ENCODE measurements at regions not wholly inside any gene's neighbourhood (a gene's known extent, or its start where the extent isn't known, plus 50 kb on each side); places are given as distances from the start of the nearest gene placed in this dataset.

GRCh38 chr3:22170370-22170769 is 419.4 kb upstream of the ZNF385D start:
- no TSS peak for BruUV-seq (replicated peaks)
- Histone ChIP-seq H3K9me3 (ENCODE audit: low read depth, low read length, poor library complexity, severe bottlenecking) (peaks cover 4% of the 10 kb centered on the region), H3K4me1 (ENCODE audit: insufficient read depth, low read length, poor library complexity, severe bottlenecking) (no peaks in the 10 kb centered on the region), H3K27me3 (replicated peaks; ENCODE audit: insufficient read depth, low read depth, low read length, poor library complexity) (no peaks in the 10 kb centered on the region), H3K36me3 (ENCODE audit: insufficient read depth, low read length, poor library complexity, severe bottlenecking) (no peaks in the 10 kb centered on the region), H3K27ac (ENCODE audit: low read depth, low read length, poor library complexity, severe bottlenecking) (no peak overlapping the region), H3K4me3 (ENCODE audit: low read depth, low read length, poor library complexity, severe bottlenecking) (no peak overlapping the region)
- intact Hi-C loops (cut with micrococcal nuclease; ENCODE audit: unreplicated experiment), result no loop called here
- no peak for DNase-seq (ENCODE audit: low spot score)
- POLR2A ChIA-PET (ENCODE audit: low non-redundant PET), result no interaction called here
- CTCF ChIA-PET, result no interaction called here
- TF ChIP-seq EZH2 (IDR thresholded peaks at IDR 0.05; ENCODE audit: borderline replicate concordance, low read depth, low read length, poor library complexity, severe bottlenecking) (no peak), CTCF (conservative IDR thresholded peaks at IDR 0.05; ENCODE audit: low read depth, low read length) (no peak)

- intact Hi-C loops (cut with micrococcal nuclease; ENCODE audit: unreplicated experiment), result no loop called here
- CTCF ChIA-PET, result no interaction called here
These were observed 422.0 kb upstream of the ZNF385D start for GRCh38 chr3:22172964-22173363.

GRCh38 chr3:22175947-22176346 is 424.9 kb upstream of the ZNF385D start:
- intact Hi-C loops (cut with micrococcal nuclease; ENCODE audit: unreplicated experiment), result no loop called here
- CTCF ChIA-PET, result no interaction called here
- peaks cover 7% of the 10 kb centered on the region for H3K9me3 ChIP-seq (ENCODE audit: low read depth, low read length, poor library complexity, severe bottlenecking)
- no TSS peak for BruUV-seq (replicated peaks)
- H3K4me1 ChIP-seq (ENCODE audit: insufficient read depth, low read length, poor library complexity, severe bottlenecking), result no peaks in the 10 kb centered on the region
- no peak overlapping the region for H3K27ac ChIP-seq (ENCODE audit: low read depth, low read length, poor library complexity, severe bottlenecking)
- no peak for DNase-seq (ENCODE audit: low spot score)
- no peaks in the 10 kb centered on the region for H3K36me3 ChIP-seq (ENCODE audit: insufficient read depth, low read length, poor library complexity, severe bottlenecking)
- no peak overlapping the region for H3K4me3 ChIP-seq (ENCODE audit: low read depth, low read length, poor library complexity, severe bottlenecking)
- POLR2A ChIA-PET (ENCODE audit: low non-redundant PET), result no interaction called here
- TF ChIP-seq EZH2 (IDR thresholded peaks at IDR 0.05; ENCODE audit: borderline replicate concordance, low read depth, low read length, poor library complexity, severe bottlenecking) (no peak), CTCF (conservative IDR thresholded peaks at IDR 0.05; ENCODE audit: low read depth, low read length) (no peak)
- no peaks in the 10 kb centered on the region for H3K27me3 ChIP-seq (replicated peaks; ENCODE audit: insufficient read depth, low read depth, low read length, poor library complexity)

More at GRCh38 chr3:22172964-22173363, 422.0 kb upstream of the ZNF385D start:
- peaks cover 7% of the 10 kb centered on the region for H3K9me3 ChIP-seq (ENCODE audit: low read depth, low read length, poor library complexity, severe bottlenecking)
- no peak overlapping the region for H3K4me3 ChIP-seq (ENCODE audit: low read depth, low read length, poor library complexity, severe bottlenecking)
- BruUV-seq (replicated peaks), result no TSS peak
- no peaks in the 10 kb centered on the region for H3K4me1 ChIP-seq (ENCODE audit: insufficient read depth, low read length, poor library complexity, severe bottlenecking)
- no peak for DNase-seq (ENCODE audit: low spot score)
- H3K27me3 ChIP-seq (replicated peaks; ENCODE audit: insufficient read depth, low read depth, low read length, poor library complexity), result no peaks in the 10 kb centered on the region
- no peak overlapping the region for H3K27ac ChIP-seq (ENCODE audit: low read depth, low read length, poor library complexity, severe bottlenecking)
- TF ChIP-seq EZH2 (IDR thresholded peaks at IDR 0.05; ENCODE audit: borderline replicate concordance, low read depth, low read length, poor library complexity, severe bottlenecking), result no peak
- TF ChIP-seq CTCF (conservative IDR thresholded peaks at IDR 0.05; ENCODE audit: low read depth, low read length), result no peak
- POLR2A ChIA-PET (ENCODE audit: low non-redundant PET), result no interaction called here
- H3K36me3 ChIP-seq (ENCODE audit: insufficient read depth, low read length, poor library complexity, severe bottlenecking), result no peaks in the 10 kb centered on the region
